K562 (cell line): ENCODE measurements at regions not wholly inside any gene's neighbourhood (a gene's known extent, or its start where the extent isn't known, plus 50 kb on each side); places are given as distances from the start of the nearest gene placed in this dataset.

Experiments
- ATAC-seq: fragments of 200-7000 bp; cut with Tn5 transposase; 3 replicates; pipeline ENCODE4 v1.9.1; 2020; ENCODE audit warnings: moderate library complexity
- BruUV-seq: library from RNA; stranded (reverse); fragments of 400-500 nt; replicated peaks from 2 replicates; lab custom pipeline; 2021; lab: Mats Ljungman, UMichigan
- CTCF ChIA-PET: fragments of 300-600 bp; formaldehyde crosslinking; extraction: SDS; loops from one replicate; lab custom pipeline; 2021; ENCODE audit warnings: low intra/inter-chr PET ratio; lab: Yijun Ruan, JAX
- POLR2A ChIA-PET: fragments of 300-600, 350-650 bp; sonication (Branson Sonifier 250); formaldehyde crosslinking; extraction: SDS; loops from one replicate; lab custom pipeline; 2021; ENCODE audit warnings: antibody characterized with exemption, inconsistent platforms; lab: Yijun Ruan, JAX
- DNase-seq, 4 experiments: peaks; one replicate each; pipeline versions ENCODE4 v3.0.0 to v3.0.0-alpha.2; 2011 to 2018; ENCODE audit warnings: low spot score in 3 of 4, mixed read lengths in 3 of 4; ENCODE audit errors: extremely low read depth in 1 of 4
- FAIRE-seq: peaks from 2 replicates; lab custom pipeline; 2011; peaks lifted over from hg19 to GRCh38; lab: Jason Lieb, UNC
- H2AFZ ChIP-seq: 2 replicates; pipeline ENCODE4 v1.6.0; 2011; ENCODE audit warnings: low read depth, low read length, control low read depth, inconsistent platforms
- H3K27ac ChIP-seq: fragments of 200-600 bp; 3 replicates; pipeline ENCODE4 v1.8.0; 2011; ENCODE audit warnings: low read depth, mild to moderate bottlenecking, control low read depth, inconsistent platforms, low read length, moderate library complexity, mixed read lengths; ENCODE audit errors: extremely low read depth
- H3K27me3 ChIP-seq, 2 experiments: fragments of 300-600 bp in 1 of 2; 2 replicates in 1 of 2; 3 replicates in 1 of 2; pipeline versions ENCODE4 v1.6.0 to v1.8.0; 2011; ENCODE audit warnings: inconsistent platforms in 2 of 2, low read length in 2 of 2, mild to moderate bottlenecking in 1 of 2, mixed read lengths in 1 of 2, moderate library complexity in 1 of 2; ENCODE audit not compliant: control insufficient read depth in 2 of 2, insufficient read depth in 2 of 2
- H3K36me3 ChIP-seq: fragments of 300-600 bp; 3 replicates; pipeline ENCODE4 v1.8.0; 2011; ENCODE audit warnings: mild to moderate bottlenecking, low read length, inconsistent platforms; ENCODE audit not compliant: control insufficient read depth, insufficient read depth
- H3K4me1 ChIP-seq, 2 experiments: fragments of 200-600 bp in 1 of 2; replicated peaks in 1 of 2; 2 replicates in 1 of 2; 3 replicates in 1 of 2; pipeline versions ENCODE4 v1.5.1 to v1.8.0; 2011; ENCODE audit warnings: inconsistent platforms in 2 of 2, low read length in 2 of 2, mild to moderate bottlenecking in 1 of 2, mixed read lengths in 1 of 2, moderate library complexity in 1 of 2; ENCODE audit not compliant: control insufficient read depth in 2 of 2, insufficient read depth in 2 of 2
- H3K4me2 ChIP-seq: 2 replicates; pipeline ENCODE4 v1.6.1; 2011; ENCODE audit warnings: low read length, control low read depth, inconsistent platforms, mixed read lengths; ENCODE audit not compliant: insufficient read depth
- H3K4me3 ChIP-seq: fragments of 200-600 bp; sonication (generic), shearing (Covaris generic); 2 replicates; pipeline ENCODE4 v1.5.1; 2016; ENCODE audit warnings: control low read depth, inconsistent platforms
- H3K79me2 ChIP-seq: fragments of 200-600 bp; 3 replicates; pipeline ENCODE4 v1.8.0; 2011; ENCODE audit warnings: low read length, inconsistent platforms; ENCODE audit not compliant: control insufficient read depth, insufficient read depth
- H3K9ac ChIP-seq, 2 experiments: 2 replicates each; pipeline versions ENCODE4 v1.6.0 to v1.6.1; 2011; ENCODE audit warnings: low read depth in 2 of 2, low read length in 2 of 2, control low read depth in 1 of 2, inconsistent platforms in 1 of 2, mild to moderate bottlenecking in 1 of 2, mixed read lengths in 1 of 2; ENCODE audit not compliant: insufficient read depth in 1 of 2
- H3K9me1 ChIP-seq: one replicate; pipeline ENCODE4 v1.6.0; 2011; ENCODE audit warnings: inconsistent platforms, mild to moderate bottlenecking, low read length, moderate library complexity; ENCODE audit not compliant: control insufficient read depth, insufficient read depth
- H3K9me3 ChIP-seq: replicated peaks from 2 replicates; pipeline ENCODE4 v1.5.1; 2011; ENCODE audit warnings: low read depth, low read length, inconsistent platforms; ENCODE audit not compliant: control insufficient read depth, insufficient read depth
- H4K20me1 ChIP-seq: replicated peaks from 2 replicates; pipeline ENCODE4 v1.6.1; 2011; ENCODE audit warnings: low read length, inconsistent platforms, mixed read lengths; ENCODE audit not compliant: control insufficient read depth, insufficient read depth
- CBX1 ChIP-seq: sonication (generic); IDR thresholded peaks from 2 replicates; pipeline ENCODE4 v1.6.1; 2016; ENCODE audit warnings: antibody characterized with exemption, low read depth, mild to moderate bottlenecking
- DIDO1 ChIP-seq: fragments of 450-650 bp; IDR thresholded peaks from 2 replicates; pipeline ENCODE4 v1.6.1; 2016; ENCODE audit warnings: low read depth, missing biosample characterization, missing genetic modification characterization
- HLTF ChIP-seq: fragments of 450-650 bp; IDR thresholded peaks from 2 replicates; pipeline ENCODE4 v1.6.1; 2016
- MAFG ChIP-seq: fragments of 450-650 bp; conservative IDR thresholded peaks from 2 replicates; pipeline ENCODE4 v1.6.1; 2016; ENCODE audit warnings: missing genetic modification characterization, missing compliant biosample characterization
- NFIX ChIP-seq: fragments of 250-450 bp; sonication (Bioruptor Pico); IDR thresholded peaks from 2 replicates; pipeline ENCODE4 v1.4.0; 2020; ENCODE audit warnings: low read depth, mild to moderate bottlenecking, moderate library complexity
- PHB ChIP-seq: fragments of 250-450 bp; sonication (Bioruptor Pico); IDR thresholded peaks from 2 replicates; pipeline ENCODE4 v1.5.0; 2021
- RHOXF2B ChIP-seq: fragments of 250-450 bp; sonication (Bioruptor Pico); conservative IDR thresholded peaks from 2 replicates; pipeline ENCODE4 v1.5.1; 2021
- SMC3 ChIP-seq: conservative IDR thresholded peaks from 2 replicates; pipeline ENCODE4 v1.6.1; 2011; ENCODE audit warnings: low read depth, low read length, improper control_type of control experiment; ENCODE audit not compliant: insufficient read depth
- STAT5A ChIP-seq: IDR thresholded peaks from 2 replicates; pipeline ENCODE4 v1.6.1; 2012; ENCODE audit warnings: low read length, inconsistent platforms, borderline replicate concordance
- TAF15 ChIP-seq: fragments of 200-400 bp; formaldehyde crosslinking; IDR thresholded peaks from 2 replicates; pipeline ENCODE4 v1.6.1; 2017; ENCODE audit warnings: mild to moderate bottlenecking, low read depth, low read length, moderate library complexity
- YY1 ChIP-seq, 3 experiments: IDR thresholded peaks; 2 replicates each; pipeline ENCODE4 v1.6.1; 2011; ENCODE audit warnings: low read length in 2 of 3, mild to moderate bottlenecking in 2 of 3, moderate library complexity in 2 of 3, borderline replicate concordance in 1 of 3, control low read depth in 1 of 3, low read depth in 1 of 3; ENCODE audit not compliant: insufficient read depth in 3 of 3, insufficient replicate concordance in 2 of 3, control insufficient read depth in 1 of 3, insufficient read length in 1 of 3; ENCODE audit errors: extremely low read depth in 1 of 3
- WGBS: fragments of 100-300 bp; shearing (Covaris generic); methylation state at CpG from one replicate; pipeline ENCODE4 v1.1.6; 2016; ENCODE audit warnings: low coverage, mixed read lengths; ENCODE audit not compliant: insufficient coverage; ENCODE audit errors: missing lambda C conversion rate; 5-methylcytosine and 5-hydroxymethylcytosine counted together
- in situ Hi-C: fragments of 300-500 bp; cut with MboI; formaldehyde crosslinking; loops from 4 replicates; pipeline ENCODE4 v1.15.0; 2018; ENCODE audit warnings: inconsistent platforms, mixed read lengths
- intact Hi-C: fragments of 100-400 bp; cut with micrococcal nuclease; formaldehyde crosslinking; loops from 2 replicates; pipeline ENCODE4 v1.14.2; 2022
- TF ChIP-seq, protein P1 (sequence below): sonication (generic); formaldehyde crosslinking; IDR thresholded peaks from 2 replicates; pipeline ENCODE4 v1.8.1; 2023; ENCODE audit warnings: mild to moderate bottlenecking, missing genetic modification reagents
- TF ChIP-seq, protein P2 (sequence below): sonication (generic); formaldehyde crosslinking; IDR thresholded peaks from 2 replicates; pipeline ENCODE4 v1.9.0; 2022; ENCODE audit warnings: mild to moderate bottlenecking, missing genetic modification reagents

DNA sequence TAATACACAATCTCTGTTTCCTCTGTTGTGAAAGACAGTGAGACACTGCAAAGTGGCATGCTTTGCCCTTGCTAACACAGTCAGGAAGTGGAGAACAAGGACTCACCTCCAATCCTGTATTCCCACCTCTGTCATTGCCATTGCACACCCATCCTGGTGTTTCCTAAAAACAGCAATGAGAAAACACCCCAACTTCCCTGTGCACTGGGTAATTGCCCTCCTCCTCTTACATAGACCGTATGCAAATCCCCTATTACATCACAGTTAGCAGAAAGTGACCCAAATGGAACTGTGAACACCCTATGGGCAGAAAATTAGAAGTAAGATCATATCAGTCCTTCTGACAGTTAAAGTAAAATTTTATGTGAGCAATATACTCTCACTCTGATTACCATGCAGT is 355.5 kb downstream of the BCL11B start:
- H3K79me2 ChIP-seq = no peaks in the 10 kb centered on the region
- H3K9me1 ChIP-seq = no peaks in the 10 kb centered on the region
- no peaks in the 10 kb centered on the region for H3K27me3 ChIP-seq
- POLR2A ChIA-PET = no interaction called here
- no peak overlapping the region for H3K9ac ChIP-seq
- intact Hi-C loops = no loop called here
- no peak for FAIRE-seq
- H4K20me1 ChIP-seq = no peaks in the 10 kb centered on the region
- H2AFZ ChIP-seq = no peak overlapping the region
- no peak overlapping the region for H3K4me3 ChIP-seq
- no peak for ATAC-seq
- no TSS peak for BruUV-seq
- H3K4me1 ChIP-seq = no peaks in the 10 kb centered on the region
- CTCF ChIA-PET = no interaction called here
- 0% methylated on average over 1 of the region's 1 CpG for WGBS
- H3K36me3 ChIP-seq = no peaks in the 10 kb centered on the region
- no peak overlapping the region for H3K27ac ChIP-seq
- in situ Hi-C loops = no loop called here
- H3K9me3 ChIP-seq = no peaks in the 10 kb centered on the region
- no peak overlapping the region for H3K4me2 ChIP-seq
- DNase-seq = no peak
- TF ChIP-seq RHOXF2B (no peak), CBX1 (no peak), MAFG (tag) (no peak), NFIX (no peak), DIDO1 (no peak), PHB (CRISPR knock-in tag) (no peak), TAF15 (no peak), YY1 (IDR thresholded peaks at IDR 0.05; ENCODE audit: borderline replicate concordance in 1 of 3, control insufficient read depth in 1 of 3, extremely low read depth in 1 of 3, insufficient read depth in 3 of 3, insufficient read length in 1 of 3, insufficient replicate concordance in 2 of 3, low read depth in 1 of 3, low read length in 2 of 3) (no peak), SMC3 (no peak), HLTF (no peak), STAT5A (no peak)
- TF ChIP-seq, protein P1, sequence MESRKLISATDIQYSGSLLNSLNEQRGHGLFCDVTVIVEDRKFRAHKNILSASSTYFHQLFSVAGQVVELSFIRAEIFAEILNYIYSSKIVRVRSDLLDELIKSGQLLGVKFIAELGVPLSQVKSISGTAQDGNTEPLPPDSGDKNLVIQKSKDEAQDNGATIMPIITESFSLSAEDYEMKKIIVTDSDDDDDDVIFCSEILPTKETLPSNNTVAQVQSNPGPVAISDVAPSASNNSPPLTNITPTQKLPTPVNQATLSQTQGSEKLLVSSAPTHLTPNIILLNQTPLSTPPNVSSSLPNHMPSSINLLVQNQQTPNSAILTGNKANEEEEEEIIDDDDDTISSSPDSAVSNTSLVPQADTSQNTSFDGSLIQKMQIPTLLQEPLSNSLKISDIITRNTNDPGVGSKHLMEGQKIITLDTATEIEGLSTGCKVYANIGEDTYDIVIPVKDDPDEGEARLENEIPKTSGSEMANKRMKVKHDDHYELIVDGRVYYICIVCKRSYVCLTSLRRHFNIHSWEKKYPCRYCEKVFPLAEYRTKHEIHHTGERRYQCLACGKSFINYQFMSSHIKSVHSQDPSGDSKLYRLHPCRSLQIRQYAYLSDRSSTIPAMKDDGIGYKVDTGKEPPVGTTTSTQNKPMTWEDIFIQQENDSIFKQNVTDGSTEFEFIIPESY (CRISPR knock-in tag) = no peak
- TF ChIP-seq, protein P2, sequence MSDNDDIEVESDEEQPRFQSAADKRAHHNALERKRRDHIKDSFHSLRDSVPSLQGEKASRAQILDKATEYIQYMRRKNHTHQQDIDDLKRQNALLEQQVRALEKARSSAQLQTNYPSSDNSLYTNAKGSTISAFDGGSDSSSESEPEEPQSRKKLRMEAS (CRISPR knock-in tag) = no peak
